Ovary (tissue), 7 donors: ENCODE measurements at regions not wholly inside any gene's neighbourhood (a gene's known extent, or its start where the extent isn't known, plus 50 kb on each side); places are given as distances from the start of the nearest gene placed in this dataset.

ENCODE experiments used
- DNase-seq, 5 donors: peaks; one replicate each; pipeline ENCODE4 v3.0.0-alpha.2; 2019 to 2020
- H3K27ac ChIP-seq, 2 donors: fragments of 200-600 bp; one replicate each; pipeline versions ENCODE4 v1.5.1 to v1.8.0; 2019 to 2022
- H3K27me3 ChIP-seq: fragments of 200-600 bp; one replicate; pipeline ENCODE4 v1.8.0; 2022
- H3K36me3 ChIP-seq: fragments of 200-600 bp; sonication (generic); one replicate; pipeline ENCODE4 v1.5.1; 2019
- H3K4me1 ChIP-seq: one replicate; pipeline ENCODE4 v1.8.1; 2013; ENCODE audit warnings: mild to moderate bottlenecking, moderate library complexity; ENCODE audit not compliant: insufficient read depth
- H3K4me3 ChIP-seq: fragments of 200-600 bp; sonication (generic); one replicate; pipeline ENCODE4 v1.5.1; 2017
- H3K9me3 ChIP-seq, 2 donors: fragments of 200-600 bp in 1 of 2; sonication (generic) in 1 of 2; one replicate each; pipeline versions ENCODE4 v1.5.1 to v1.8.1; 2013 to 2019; ENCODE audit warnings: mild to moderate bottlenecking in 1 of 2, moderate library complexity in 1 of 2
- EP300 ChIP-seq: sonication (generic); formaldehyde crosslinking; IDR thresholded peaks from one replicate; pipeline ENCODE4 v1.6.1; 2017; ENCODE audit warnings: antibody characterized with exemption
- POLR2A ChIP-seq: fragments of 450-650 bp; IDR thresholded peaks from one replicate; pipeline ENCODE4 v1.6.1; 2017; ENCODE audit warnings: antibody characterized with exemption, mild to moderate bottlenecking, moderate library complexity
- WGBS, 3 donors: extraction: QIAGEN DNeasy Blood & Tissue Kit in 1 of 3; methylation state at CpG; one replicate each; pipeline versions ENCODE4 v1.1.5 to v1.1.7; 2013 to 2017; 5-methylcytosine and 5-hydroxymethylcytosine counted together
- intact Hi-C, 4 donors: fragments of 100-400 bp; cut with DNase I; formaldehyde crosslinking; loops; one replicate each; pipeline versions ENCODE4 v1.11.0 to v1.15.1; 2022 to 2023
- TF ChIP-seq, protein P1 (sequence below), 3 donors: fragments of 450-650 bp in 2 of 3; fragments of 200-600 bp in 1 of 3; IDR thresholded peaks; one replicate each; pipeline versions ENCODE4 v1.5.1 to v1.8.0; 2016 to 2022; ENCODE audit warnings: antibody characterized with exemption in 3 of 3, mild to moderate bottlenecking in 1 of 3
- donor health status: DM: no; HTN: no; CAD: no; lungs with moderate emphysema.
- donor health status: DM: no; HTN: no; CAD: no.
- donor health status: Bipolar disorder and iron deficiency.
- donor health status: DM: no; HTN: no; CAD: no.
- donor health status: DM: yes; HTN: yes; CAD: no.

DNA sequence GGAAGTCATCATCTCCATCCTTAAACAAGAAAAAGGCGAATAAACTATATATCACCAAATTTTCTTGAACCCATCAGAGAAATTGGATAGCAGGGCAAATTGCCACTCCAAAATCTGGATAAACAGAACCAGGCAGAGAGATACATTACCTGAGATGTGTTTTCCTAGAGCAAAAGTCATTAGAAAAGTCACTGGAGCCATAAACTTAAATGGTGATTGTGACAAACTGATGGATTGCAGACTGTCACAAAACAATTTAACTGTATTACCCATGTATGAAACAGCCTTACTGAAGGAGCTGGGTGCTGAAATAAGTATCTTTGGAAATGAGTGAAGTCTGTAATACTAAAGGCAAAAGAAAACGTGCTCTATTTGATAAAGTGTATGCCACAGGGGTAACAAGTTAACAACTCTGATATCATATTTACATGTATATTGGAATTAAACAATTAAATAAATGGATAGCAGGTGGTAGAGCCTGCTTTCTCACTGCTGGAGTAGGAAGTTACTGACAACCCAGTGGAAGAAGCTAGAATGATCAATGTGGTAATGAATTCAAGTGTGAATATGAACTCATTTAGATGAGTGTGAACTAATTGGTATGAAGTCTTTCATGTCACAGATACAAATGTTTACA lies 186.9 kb downstream of the LMBRD1 start:
- Histone ChIP-seq H3K27me3 (no peaks in the 10 kb centered on the region), H3K9me3 (no peaks in the 10 kb centered on the region), H3K27ac (no peak overlapping the region), H3K36me3 (no peaks in the 10 kb centered on the region), H3K4me3 (no peak overlapping the region), H3K4me1 (no peaks in the 10 kb centered on the region)
- TF ChIP-seq EP300, result no peak
- TF ChIP-seq, protein P1, sequence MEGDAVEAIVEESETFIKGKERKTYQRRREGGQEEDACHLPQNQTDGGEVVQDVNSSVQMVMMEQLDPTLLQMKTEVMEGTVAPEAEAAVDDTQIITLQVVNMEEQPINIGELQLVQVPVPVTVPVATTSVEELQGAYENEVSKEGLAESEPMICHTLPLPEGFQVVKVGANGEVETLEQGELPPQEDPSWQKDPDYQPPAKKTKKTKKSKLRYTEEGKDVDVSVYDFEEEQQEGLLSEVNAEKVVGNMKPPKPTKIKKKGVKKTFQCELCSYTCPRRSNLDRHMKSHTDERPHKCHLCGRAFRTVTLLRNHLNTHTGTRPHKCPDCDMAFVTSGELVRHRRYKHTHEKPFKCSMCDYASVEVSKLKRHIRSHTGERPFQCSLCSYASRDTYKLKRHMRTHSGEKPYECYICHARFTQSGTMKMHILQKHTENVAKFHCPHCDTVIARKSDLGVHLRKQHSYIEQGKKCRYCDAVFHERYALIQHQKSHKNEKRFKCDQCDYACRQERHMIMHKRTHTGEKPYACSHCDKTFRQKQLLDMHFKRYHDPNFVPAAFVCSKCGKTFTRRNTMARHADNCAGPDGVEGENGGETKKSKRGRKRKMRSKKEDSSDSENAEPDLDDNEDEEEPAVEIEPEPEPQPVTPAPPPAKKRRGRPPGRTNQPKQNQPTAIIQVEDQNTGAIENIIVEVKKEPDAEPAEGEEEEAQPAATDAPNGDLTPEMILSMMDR (IDR thresholded peaks at IDR 0.05), result no peak
- no peak for TF ChIP-seq POLR2A
- DNase-seq, result no peak
- WGBS, 3 donors, result 71 to 80% (median 78%) methylated on average over 2 of the region's 2 CpGs
- intact Hi-C loops, result no loop called here

DNA sequence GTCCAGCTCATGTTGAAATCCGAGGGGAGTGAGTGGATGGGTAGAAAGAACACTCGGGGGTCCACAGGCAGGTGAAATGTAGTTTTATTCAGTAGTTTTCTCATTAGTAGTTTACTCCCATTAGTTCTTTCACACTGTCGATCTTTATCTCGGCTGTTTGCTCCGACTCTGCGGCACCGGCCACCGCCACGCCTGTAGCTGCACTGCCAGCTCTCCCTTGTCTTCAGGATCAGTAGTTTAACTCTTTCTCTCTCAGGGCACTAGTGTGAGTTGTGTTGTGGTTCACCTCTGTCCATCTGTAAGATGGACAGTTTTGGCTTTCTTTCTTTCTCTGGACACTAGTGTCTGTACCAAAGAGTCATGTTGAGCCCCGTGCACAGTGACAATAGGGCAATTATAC lies 195.7 kb downstream of the LMBRD1 start:
- DNase-seq, result no peak
- H3K4me1 ChIP-seq, result no peaks in the 10 kb centered on the region
- 32 to 47% (median 41%) methylated on average over 10 of the region's 10 CpGs for WGBS, 3 donors
- no peaks in the 10 kb centered on the region for H3K27me3 ChIP-seq
- H3K36me3 ChIP-seq, result no peaks in the 10 kb centered on the region
- intact Hi-C loops, result no loop called here
- TF ChIP-seq POLR2A (no peak), EP300 (no peak)
- TF ChIP-seq, protein P1 (IDR thresholded peaks at IDR 0.05), result no peak
- H3K9me3 ChIP-seq, result no peaks in the 10 kb centered on the region
- H3K27ac ChIP-seq, result no peak overlapping the region
- no peak overlapping the region for H3K4me3 ChIP-seq

- no peaks in the 10 kb centered on the region for H3K9me3 ChIP-seq
- WGBS, 3 donors, result 96 to 100% (median 99%) methylated on average over 1 of the region's 1 CpG
- H3K4me3 ChIP-seq, result no peak overlapping the region
- intact Hi-C loops, result no loop called here
- no peak overlapping the region for H3K27ac ChIP-seq
- DNase-seq, result no peak
- no peaks in the 10 kb centered on the region for H3K27me3 ChIP-seq
- TF ChIP-seq EP300 (no peak), POLR2A (no peak)
- TF ChIP-seq, protein P1 (IDR thresholded peaks at IDR 0.05), result no peak
- no peaks in the 10 kb centered on the region for H3K4me1 ChIP-seq
- no peaks in the 10 kb centered on the region for H3K36me3 ChIP-seq
Observed at GRCh38 chr6:69594405-69594804, 202.4 kb downstream of the LMBRD1 start.

DNA sequence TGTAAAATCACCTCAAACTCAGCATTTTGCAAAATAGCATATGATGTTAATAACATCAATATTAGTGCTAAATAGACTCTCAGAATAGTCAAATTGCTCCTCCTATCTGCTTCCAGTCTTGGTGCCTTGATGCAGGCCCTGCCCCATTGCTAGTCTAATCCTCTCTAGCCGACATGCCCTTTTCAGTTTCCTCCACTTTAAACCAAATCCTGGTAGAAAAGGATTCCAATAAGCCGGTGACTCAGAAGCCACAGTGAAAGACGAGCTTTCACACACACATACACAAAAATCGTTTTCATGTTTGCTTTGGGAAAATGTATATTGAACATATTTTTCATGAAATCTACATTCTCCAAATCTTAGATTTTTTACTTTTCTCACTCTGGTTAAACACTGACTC lies 203.1 kb downstream of the LMBRD1 start:
- TF ChIP-seq, protein P1 (IDR thresholded peaks at IDR 0.05), result no peak
- no peak for TF ChIP-seq EP300
- TF ChIP-seq POLR2A, result no peak
- H3K4me3 ChIP-seq, result no peak overlapping the region
- no peak overlapping the region for H3K27ac ChIP-seq
- no peaks in the 10 kb centered on the region for H3K4me1 ChIP-seq
- intact Hi-C loops, result no loop called here
- no peaks in the 10 kb centered on the region for H3K27me3 ChIP-seq
- 82 to 85% (median 85%) methylated on average over 4 of the region's 4 CpGs for WGBS, 3 donors
- DNase-seq, result no peak
- no peaks in the 10 kb centered on the region for H3K9me3 ChIP-seq
- no peaks in the 10 kb centered on the region for H3K36me3 ChIP-seq
